ENCODE measurements at regions not wholly inside any gene's neighbourhood (a gene's known extent, or its start where the extent isn't known, plus 50 kb on each side); places are given as distances from the start of the nearest gene placed in this dataset.

DNA sequence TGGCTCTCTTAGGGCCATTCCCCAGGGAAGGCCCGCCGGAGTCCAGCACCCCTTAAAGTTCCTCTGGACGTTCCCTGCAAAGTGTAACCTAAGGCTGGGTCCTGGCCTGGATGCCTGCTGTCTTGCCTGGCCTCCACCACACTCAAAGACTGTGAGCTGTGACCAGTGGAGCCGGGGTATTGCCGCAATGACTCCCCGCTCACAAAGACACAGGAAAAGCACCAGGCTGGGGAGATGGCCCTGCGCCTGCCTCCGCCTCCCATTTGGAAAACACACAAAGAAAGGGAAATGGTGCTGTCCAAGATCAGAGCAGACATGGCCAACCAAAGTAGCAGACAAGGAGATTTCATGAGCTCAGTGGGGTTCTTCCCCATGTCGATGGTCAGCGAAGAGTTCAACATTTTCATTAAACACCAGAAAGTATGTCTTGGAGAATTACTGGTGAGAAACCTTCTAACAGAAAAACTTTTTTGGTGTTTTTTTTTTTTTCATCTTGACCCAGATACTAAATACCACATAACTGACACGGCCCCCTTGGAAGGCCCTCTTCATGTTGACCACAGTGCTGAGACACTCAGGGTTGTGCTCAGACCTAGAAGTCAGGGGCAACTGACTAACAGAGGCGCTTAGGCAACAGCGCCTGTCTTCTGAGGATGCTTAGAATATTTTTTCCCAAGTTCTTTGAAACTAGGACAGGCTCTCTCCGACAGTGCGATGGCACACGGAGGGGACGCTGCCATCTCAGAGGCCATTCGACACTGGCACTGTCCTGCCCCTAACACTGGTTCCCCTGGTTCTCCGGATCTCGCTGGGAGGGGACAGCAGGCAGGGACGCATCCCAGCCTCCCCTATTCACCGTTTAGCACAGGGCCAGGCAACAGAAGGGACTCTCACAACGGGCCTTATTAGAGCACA lies 226.4 kb upstream of the ID2 start:
- DNase-seq: no peak

DNA sequence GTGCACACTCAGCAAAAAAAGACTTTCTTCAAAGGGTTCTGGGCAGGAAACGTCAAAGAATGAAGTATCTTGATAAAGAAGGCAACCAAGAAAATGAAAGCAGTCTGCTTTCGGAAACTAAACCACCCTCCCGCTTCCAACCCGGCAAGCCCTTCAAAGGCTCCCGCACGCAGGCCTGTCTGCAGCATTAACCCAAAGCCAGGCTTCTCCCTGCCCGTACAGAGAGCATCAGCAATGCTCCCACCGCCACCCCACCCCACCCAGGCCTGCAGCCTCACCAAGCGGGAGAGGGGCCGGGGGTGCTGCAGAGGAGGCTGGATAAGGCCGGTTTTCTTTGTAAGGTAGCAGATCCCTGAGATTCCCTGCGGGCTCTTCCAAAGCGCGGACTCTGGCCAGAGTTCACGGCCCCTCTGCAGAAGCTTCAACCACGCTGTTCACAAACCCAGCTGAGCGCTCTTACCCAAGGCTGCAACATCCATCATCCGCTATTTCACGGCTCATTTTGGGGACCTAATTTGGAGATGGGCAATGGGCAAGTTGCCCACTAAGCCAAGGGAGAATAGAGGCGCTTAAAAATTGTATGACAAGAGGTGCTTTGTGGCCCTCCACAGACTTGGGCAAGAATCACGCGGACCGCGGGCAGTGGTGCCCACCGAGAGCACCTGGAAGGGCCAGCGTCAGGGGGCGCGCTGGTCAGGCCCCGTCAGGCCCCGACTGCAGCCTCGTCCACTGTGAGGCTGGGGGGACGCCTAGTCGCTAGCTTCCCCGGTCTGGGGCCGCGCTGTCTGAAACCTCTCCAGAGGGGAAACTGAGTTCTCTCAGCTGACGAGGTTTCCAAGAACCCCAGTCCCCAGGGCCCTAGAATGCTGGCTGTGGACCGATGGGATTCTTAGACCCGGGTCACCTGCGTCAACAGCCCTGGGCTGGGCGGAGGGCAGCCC lies 225.4 kb upstream of the ID2 start:
- peak; percentile 48 for DNase-seq

DNA sequence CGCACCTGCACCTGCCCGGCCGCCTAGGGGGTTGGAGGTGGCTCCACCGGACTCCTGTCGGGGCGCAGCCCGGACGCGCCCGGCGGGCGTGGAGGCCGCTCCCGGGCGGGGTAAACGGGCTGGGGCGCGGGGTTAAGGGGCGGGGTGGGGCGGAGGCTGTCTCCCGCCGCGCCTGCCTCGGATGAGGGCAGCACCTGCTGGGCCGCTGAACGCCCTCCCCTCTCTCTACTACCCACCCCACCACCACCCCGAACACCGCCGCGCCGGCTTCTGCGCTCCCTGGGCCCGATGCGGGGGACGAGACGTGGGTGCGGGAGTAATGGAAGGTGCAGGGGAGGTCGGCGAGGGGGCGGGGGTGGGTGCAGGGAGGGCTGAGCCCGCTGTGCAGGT lies 224.8 kb upstream of the ID2 start:
- DNase-seq: no peak

DNA sequence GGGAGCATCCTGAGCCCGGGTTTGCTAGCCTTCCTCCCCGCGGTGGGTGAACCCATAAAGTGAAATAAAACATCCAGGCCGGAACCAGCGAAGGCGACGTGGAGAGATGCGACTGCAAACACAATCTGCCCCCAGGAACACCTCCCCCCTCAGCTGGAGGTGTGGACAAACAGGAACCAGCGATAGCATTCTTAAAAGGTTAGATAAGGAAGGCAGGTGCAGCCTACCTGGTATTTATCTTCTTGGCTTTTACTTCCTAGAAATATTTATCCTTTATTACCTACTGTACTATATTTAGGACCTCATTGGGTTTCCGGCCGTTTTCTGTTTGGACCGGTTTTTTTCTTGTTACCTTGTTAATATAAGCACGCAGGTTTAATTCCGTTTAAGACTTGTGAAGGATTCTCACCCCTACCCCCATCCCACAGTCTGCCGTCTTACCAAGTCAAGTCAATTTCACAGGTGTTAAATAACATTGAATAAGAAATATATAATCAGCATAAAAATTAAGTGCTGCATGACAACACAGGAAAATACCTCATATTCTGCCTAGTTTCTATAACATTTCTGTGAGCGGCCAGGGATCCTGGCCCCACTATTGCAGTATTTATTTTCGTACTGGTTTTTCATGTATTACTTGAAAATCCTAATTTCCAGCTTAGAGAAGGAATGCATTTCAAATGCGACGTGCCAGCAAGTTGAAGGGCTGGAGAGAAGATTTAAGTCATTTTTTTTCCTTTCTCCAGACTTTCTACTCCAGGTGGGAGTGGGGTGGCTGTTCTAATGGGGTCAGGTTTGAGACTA lies 224.0 kb upstream of the ID2 start:
- DNase-seq: no peak

DNA sequence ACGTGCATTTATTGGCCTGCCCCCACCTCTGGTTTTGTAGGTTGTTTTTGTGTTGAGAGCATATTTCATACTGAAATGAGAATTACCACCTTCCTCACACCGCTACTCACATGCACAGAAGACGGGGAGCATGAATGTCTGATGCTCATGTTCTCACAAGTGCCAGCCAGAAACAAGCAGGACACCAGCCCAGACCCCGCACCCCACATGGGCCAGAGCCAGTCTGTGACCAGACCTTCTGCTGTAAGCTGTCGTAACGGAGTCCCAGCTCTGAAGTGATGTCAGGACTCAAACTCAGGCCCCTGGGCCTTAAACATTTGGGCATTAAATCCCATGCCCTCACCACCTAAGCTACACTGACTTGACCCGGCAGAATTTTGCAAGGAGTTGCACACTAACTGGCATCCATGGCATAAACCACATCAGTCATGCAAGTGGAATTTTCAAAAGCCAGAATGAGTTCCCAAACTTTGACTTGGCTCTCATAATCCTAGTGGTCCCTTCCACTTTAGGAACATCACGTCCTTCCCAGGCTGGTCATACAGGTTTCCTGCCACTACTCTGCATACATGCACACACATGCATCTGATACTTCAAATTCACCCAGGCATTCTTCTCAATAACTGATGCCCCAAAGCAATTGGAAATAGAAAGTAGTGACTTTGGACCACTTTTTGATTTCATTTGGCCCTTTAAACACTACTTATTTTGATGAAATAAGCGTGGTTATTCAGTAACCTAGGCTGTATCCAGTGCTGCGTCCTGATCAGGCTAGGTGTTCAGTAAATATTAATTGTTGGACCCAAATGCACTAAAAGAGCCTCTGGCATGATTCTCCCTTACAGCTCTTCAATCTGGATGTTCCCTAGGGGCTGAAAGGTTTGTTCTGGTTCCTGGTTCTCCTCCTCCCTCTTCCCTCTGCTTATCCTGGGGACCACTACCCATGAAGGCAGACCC lies 223.1 kb upstream of the ID2 start:
- DNase-seq: no peak

DNA sequence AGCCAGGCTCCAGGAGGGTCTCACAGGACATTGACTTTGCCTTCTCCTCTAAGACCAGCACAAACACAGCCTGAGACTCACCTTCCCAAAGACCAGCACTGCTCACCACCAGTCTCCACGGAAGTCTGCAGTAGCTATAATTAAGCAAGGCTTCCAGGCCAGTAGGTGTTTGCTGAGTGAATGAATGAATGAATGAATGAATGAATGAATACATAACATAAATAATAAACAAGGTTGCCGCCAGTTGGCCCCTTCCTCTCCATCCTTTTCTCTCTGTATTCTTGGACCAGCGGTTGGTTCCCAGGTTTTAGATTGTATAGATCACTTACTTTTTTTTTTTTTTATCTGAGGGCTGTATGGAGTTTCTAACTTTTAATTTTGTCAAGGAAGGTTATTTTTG lies 222.4 kb upstream of the ID2 start:
- no peak for DNase-seq

DNA sequence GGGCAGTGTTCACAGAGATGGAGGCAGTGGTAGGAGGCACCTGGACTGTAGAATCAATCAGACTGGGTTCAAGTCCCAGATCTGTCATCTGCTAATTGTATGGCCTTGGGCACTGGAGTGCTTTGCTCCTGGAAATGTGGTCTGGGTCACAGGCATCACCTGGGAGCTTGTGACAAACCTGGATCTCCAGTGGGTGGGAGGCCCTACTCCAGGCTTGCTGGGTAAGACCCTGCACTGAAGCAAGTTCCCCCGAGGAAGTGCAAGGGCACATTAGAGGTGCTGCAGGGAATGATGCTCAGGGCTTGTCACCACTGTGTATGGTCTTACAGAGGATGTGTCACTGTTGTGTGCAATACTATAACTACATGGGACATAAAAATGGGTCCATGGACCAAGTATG lies 220.5 kb upstream of the ID2 start:
- DNase-seq: no peak

DNA sequence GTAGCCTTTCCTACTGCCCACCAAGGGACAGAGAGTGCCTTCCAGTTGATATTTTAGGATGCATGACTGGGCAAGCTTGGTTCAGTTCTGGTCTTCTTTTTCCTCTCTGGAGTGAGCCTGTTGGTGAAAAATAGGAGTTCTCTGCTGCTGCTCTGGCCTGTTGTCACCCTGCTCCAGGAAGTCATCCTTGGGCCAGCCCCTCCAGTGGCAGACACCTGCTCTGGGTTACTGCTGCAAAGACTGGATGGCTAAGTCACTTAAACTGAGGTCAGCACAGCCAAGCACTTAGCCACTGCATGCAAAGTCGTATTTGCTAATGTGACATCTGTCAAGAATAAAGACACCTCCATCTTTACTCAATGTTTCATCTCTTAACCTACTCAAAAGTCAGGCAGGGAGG lies 219.6 kb upstream of the ID2 start:
- DNase-seq: no peak

DNA sequence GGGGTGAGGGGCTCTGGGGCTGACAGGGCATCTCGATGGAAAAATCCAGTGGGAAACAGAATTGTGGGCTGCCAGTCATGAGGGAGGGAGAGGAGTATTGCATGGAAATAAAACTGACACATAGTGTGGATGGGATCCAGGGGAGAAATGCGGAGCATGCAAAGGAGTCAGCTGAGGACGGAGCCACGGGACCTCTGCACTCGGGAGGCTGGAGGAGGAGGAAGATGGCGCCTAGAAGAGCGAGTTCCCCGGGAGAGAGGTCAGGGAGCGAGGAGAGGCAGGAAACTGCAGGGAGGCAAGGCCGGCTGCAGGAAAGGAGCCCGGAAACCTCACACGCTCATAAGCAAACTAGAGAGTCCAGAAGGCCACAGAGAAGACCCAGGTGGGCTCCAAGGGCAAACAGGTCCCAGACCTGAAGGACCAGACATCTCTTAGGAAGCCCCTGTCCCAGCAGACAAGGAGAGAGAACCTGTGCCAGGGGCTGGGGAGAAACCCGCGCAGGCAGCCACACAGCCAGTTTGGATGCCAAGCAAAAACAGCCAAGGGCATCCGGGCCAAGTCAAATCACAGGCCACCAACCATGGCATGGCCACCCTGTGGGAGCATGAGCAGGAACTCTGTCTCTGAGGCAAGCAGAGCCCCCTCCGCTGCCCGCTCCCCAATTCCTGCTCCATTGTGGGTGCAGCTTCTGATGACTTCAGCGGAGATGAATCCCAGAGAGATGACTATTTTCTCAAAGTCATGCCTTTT lies 218.8 kb upstream of the ID2 start:
- no peak for DNase-seq

DNA sequence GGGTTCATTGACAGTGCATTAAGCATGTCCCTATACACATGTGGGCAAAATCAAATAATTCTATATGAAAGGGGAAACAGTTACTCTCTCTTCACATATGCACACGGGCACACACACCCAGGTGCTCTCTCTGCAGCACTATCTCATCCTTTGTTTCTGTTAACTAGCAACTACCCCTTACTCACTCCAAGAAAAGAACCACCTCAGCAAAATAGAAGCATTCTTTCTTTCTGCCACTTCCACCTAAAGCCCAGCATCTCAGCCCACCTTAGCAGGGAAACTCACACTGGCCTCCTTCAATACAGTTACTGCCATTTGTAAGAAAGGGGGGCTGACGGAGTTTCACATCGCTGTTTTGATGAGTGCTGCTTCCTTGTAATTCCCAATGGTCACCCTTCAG lies 216.3 kb upstream of the ID2 start:
- DNase-seq: no peak

DNA sequence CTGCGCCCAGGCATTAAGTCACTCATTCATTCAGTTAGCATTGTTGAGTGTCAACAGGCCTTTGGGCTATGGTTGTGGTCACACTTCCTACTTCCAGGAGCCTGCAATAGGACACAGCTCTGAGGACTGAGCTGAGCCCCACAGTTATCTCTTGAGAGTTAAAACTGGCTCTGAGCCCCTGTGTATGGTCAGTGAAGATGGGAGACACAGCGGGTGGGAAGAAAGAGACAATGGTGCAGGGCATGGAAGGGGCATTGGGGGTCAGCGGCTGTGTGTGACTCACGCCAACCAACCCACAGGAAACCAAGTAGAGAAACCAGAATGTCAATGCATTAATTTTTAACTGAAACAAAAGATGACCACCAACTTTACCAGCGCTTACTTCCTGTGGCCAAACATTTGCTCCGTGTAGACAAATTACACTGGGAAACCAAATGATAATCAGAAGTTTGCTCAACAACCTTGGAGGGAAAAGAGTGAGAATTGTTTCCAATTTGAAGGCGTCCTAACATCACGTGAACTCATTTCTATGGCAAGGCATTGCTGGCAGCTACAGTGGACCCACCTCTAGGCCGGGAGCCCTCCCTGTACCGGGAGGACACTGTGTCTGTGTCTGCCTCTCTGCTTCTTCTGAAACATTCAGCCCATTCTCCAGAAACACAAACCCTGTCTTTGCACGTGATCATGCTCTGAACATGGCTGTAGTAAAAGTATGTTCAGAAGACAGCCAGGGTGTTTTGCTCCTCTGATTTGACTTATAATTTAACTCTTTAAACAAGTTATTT lies 212.0 kb upstream of the ID2 start:
- no peak for DNase-seq

DNA sequence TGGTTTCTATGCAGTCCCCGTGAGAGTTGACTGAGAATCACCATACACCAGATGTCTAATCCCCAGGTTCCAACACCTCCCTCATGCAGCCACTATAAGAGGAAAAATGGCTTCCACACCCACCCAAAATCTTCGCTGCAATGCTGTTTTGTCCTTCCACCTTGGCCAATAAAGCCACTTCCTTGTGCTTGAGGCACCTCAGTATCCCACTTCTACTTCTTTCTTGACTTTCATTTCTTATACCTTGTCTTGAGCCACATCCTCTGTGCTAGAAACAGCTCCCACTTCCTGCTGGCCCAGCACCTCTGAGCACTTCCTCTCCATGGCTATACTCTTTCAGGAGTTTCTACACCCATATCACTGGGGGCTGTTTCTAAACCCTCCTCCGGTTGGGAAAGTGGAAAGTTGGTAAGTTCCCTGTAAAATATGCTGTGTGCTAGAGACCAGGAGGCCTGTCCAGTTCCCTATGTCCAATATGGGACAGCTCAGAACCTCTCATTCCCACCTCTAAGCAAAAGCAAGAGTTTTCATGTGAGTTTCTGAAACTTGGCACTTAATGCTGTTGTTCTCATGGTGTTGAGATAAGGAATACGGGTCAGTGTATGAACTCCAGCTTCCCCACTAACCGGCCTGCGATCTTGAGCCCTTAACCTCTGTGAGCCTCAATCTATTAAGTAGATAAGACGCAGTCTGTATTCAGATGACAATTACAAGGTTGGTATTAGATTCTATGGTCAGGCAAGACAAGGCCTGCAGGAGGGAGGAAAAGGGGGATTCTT lies 209.1 kb upstream of the ID2 start:
- no peak for DNase-seq

DNA sequence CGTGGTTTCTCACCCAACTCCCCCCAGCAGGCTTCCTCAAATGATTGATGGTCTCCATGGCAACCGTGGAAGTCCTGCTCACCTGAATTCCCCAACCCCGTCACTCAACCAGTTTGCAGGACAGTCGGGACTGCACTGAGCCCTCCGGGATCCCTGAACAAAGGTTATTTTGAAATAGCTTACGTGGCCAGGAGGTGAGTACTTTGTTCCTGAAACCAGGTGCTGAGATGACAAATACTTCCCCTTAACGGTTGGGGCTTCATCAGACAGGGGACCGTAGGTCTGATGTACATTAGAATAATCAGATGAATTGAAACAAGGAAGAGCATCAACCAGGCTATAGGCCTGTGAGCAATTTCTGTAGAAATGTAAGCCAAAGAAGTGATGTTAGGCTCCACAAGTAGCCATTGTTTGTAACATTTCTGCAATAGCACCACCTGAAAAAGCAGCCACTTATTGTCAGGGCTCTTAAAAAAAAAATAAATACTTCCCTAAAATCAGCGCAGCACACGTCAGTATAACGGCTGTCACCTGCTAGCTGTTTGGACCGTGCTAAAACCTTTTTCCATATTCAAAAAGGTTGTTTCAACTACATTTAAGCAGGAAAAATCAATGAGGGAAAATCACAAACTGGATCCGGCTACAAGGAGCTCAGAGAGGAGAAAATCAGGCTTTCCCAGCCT lies 206.4 kb upstream of the ID2 start:
- DNase-seq: no peak

DNA sequence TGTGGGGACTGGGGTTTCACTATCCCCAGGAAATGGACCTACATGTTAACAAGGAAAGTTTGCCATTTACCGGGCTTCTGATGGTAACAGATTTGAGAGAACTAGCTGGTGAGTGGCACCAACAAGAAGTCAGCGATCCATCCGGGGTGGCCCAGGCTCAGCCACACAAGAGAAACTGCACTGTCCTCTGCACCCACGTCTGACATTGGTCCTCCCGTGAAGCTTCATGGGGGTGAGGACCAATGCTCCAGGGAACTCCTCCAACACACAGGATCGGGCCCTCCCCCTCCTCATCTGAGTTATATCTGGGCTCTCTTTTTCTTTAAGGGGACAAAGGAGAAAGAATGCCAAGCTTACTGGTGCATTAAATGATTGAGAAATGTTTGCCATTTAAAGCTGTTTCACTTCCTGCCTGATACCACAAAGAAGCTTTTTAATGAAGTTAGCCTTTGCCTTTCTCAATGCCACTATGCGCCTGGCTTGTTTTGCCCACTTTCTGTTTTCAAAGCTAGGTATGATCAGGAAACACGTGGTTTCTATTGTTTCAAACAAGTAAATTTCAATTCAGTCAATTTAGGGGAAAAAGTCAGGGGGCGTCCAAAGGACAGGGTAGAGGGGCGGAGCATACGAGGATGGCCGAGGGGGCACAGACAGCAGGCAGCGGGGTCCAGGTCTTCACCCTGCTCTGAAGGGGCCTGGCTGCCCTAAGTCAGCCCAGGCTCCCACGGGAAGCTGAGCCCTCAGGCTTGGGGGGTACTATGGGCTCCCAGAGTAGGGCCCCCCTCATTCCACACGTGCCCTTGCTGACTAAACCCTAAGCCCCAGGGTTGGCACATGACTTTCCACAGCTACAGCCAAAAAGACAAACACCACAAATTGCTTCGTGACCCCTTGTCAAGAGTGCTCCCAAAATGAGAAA lies 204.0 kb upstream of the ID2 start:
- DNase-seq: no peak

DNA sequence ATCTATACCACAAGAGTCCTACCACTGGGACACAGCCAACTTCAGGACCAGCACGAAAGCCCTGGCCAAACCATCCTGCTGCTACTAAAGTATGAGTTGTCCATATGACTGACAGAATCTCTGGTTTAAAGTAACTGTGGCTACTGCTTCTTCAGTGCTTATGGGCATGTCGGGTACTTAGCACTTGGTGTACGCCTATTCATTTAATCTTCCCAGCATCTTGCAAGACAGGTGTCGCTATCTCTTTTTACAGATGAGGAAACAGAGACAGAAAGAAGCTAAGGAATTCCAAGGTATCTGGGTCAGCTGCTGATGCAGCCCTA lies 203.4 kb upstream of the ID2 start:
- DNase-seq: no peak

DNA sequence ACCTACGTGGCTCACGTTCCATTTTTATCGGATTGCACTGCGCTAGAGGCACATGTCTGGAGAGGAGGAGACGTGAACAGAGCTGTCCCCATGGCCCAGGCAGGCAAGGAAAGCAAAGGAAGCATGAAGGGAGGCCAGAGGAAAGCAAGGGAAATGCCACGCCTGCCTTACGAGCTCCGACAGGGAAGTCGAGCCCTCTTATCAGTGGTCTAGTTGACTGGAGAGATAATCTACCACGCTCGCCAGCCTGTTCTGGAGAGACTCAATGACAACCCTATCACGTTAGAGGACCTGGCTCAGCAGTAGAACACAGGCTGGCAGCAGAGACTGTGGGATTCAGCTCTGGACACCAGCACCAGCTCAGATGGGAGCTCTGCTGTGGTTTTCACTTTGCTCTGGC lies 202.6 kb upstream of the ID2 start:
- DNase-seq: no peak

DNA sequence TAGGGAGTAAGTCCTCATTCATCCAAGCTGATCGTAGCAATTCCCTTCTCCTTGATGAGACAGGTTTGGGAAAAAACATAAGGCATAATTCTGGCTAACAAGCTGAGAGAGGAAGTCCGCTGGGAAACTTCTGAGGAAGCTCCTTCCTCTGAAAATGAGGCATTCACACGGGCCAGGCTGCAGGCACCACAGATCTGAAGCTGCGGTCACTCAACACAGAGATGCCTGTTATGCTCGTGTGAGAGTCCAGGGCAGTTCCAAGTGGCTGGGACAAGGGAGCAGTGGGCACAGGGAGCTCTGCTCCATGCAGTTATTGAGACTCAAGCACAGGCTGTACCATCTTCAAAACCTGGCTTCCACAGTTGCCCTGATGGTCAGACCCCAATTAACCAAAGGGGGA lies 200.9 kb upstream of the ID2 start:
- DNase-seq: no peak

DNA sequence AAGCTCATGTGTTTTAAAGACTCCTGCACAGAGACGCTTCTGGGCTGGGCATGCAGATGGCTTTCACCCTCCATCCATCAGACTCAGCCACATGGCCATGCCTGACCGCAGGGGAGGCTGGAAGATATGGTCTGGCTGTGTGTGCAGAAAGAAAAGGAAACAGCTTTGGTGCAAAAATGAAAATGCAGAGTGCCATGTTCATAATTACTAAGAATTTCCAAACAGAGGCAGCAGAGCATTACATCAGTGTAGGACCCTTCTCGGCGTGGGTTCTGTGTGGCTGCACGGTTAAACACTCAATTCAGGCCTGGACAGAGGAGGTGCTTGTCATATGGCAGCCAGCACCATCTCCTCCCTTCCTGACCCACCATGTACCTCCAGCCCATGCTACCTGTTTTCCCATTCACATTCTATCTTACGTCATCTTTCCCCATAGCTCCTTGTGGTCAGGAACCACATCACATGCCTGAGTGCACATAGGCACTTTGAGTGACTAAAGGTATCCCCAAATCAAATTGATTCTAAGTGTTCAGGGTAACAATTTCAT lies 200.3 kb upstream of the ID2 start:
- DNase-seq: no peak

Data from activated CD4-positive, alpha-beta T cell treated with anti-CD3 and anti-CD28 coated beads, Interleukin-2, amount 50 U/mL, for 1 hour (primary cell).